Neuron (in vitro differentiated cells): ENCODE measurements at regions not wholly inside any gene's neighbourhood (a gene's known extent, or its start where the extent isn't known, plus 50 kb on each side); places are given as distances from the start of the nearest gene placed in this dataset.

ENCODE experiments used
- H2AFZ ChIP-seq: one replicate; pipeline ENCODE4 v1.6.1; 2013; ENCODE audit warnings: low read depth, mild to moderate bottlenecking, inconsistent platforms, low read length, moderate library complexity
- H3K27me3 ChIP-seq: one replicate; pipeline ENCODE4 v1.6.1; 2013; ENCODE audit warnings: low read length; ENCODE audit not compliant: insufficient read depth
- H3K36me3 ChIP-seq: one replicate; pipeline ENCODE4 v1.6.1; 2013; ENCODE audit warnings: low read length; ENCODE audit not compliant: insufficient read depth
- H3K4me1 ChIP-seq: one replicate; pipeline ENCODE4 v1.6.1; 2013; ENCODE audit warnings: low read length; ENCODE audit not compliant: insufficient read depth
- H3K4me3 ChIP-seq: 2 replicates; pipeline ENCODE4 v1.5.1; 2013; ENCODE audit warnings: mild to moderate bottlenecking, low read length, moderate library complexity
- H3K9me3 ChIP-seq: one replicate; pipeline ENCODE4 v1.6.1; 2013; ENCODE audit warnings: low read length

DNA sequence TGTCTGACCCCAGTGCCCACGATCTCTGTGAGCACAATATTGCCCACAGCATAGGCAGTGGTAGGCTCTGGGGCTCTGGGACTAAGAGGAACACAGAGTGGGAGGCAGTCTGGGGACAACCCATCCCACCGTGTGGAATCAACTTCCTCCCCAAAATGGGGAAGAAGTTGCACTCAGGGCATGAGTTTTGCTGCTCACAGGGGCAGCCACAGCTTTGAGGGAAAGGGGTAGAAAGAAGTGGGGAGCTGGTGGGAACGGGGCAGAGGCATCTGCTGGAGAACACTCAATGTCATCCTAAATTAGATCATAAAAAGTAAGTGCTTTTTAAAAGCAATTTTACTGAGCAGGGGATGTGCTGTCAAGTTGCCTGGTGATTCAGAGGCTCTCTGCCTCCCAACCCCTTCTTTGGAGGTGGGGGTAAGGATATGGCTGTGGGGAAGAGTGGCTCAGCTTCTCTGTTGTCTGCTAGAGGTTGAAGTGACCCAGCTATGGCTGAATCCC, 233.8 kb upstream of the NCAM1 start:
- no peak overlapping the region for H2AFZ ChIP-seq
- no peaks in the 10 kb centered on the region for H3K27me3 ChIP-seq
- no peaks in the 10 kb centered on the region for H3K36me3 ChIP-seq
- H3K9me3 ChIP-seq, result no peaks in the 10 kb centered on the region
- no peaks in the 10 kb centered on the region for H3K4me1 ChIP-seq
- H3K4me3 ChIP-seq, result no peak overlapping the region

GRCh38 chr11:112728288-112728687, 232.9 kb upstream of the NCAM1 start:
- no peak overlapping the region for H2AFZ ChIP-seq

GRCh38 chr11:112728716-112729115, 232.5 kb upstream of the NCAM1 start:
- H3K36me3 ChIP-seq, result no peaks in the 10 kb centered on the region
- H3K9me3 ChIP-seq, result no peaks in the 10 kb centered on the region
- H2AFZ ChIP-seq, result no peak overlapping the region
- H3K4me3 ChIP-seq, result no peak overlapping the region
- H3K27me3 ChIP-seq, result no peaks in the 10 kb centered on the region
- H3K4me1 ChIP-seq, result no peaks in the 10 kb centered on the region

More at GRCh38 chr11:112728288-112728687, 232.9 kb upstream of the NCAM1 start:
- H3K4me3 ChIP-seq, result no peak overlapping the region
- H3K4me1 ChIP-seq, result no peaks in the 10 kb centered on the region
- H3K36me3 ChIP-seq, result no peaks in the 10 kb centered on the region
- H3K9me3 ChIP-seq, result no peaks in the 10 kb centered on the region
- no peaks in the 10 kb centered on the region for H3K27me3 ChIP-seq

GRCh38 chr11:112730591-112730990, 230.6 kb upstream of the NCAM1 start:
- Histone ChIP-seq H2AFZ (no peak overlapping the region), H3K4me1 (no peaks in the 10 kb centered on the region), H3K9me3 (no peaks in the 10 kb centered on the region), H3K4me3 (no peak overlapping the region), H3K36me3 (no peaks in the 10 kb centered on the region), H3K27me3 (no peaks in the 10 kb centered on the region)

- H2AFZ ChIP-seq, result no peak overlapping the region
- H3K36me3 ChIP-seq, result no peaks in the 10 kb centered on the region
- no peak overlapping the region for H3K4me3 ChIP-seq
- no peaks in the 10 kb centered on the region for H3K4me1 ChIP-seq
- H3K27me3 ChIP-seq, result no peaks in the 10 kb centered on the region
- no peaks in the 10 kb centered on the region for H3K9me3 ChIP-seq
Observed at GRCh38 chr11:112731538-112731937, 229.7 kb upstream of the NCAM1 start.

GRCh38 chr11:112732031-112732430, 229.2 kb upstream of the NCAM1 start:
- Histone ChIP-seq H2AFZ (no peak overlapping the region), H3K9me3 (no peaks in the 10 kb centered on the region), H3K27me3 (no peaks in the 10 kb centered on the region), H3K36me3 (no peaks in the 10 kb centered on the region), H3K4me1 (no peaks in the 10 kb centered on the region), H3K4me3 (no peak overlapping the region)

- Histone ChIP-seq H3K27me3 (no peaks in the 10 kb centered on the region), H3K4me3 (no peak overlapping the region), H3K4me1 (no peaks in the 10 kb centered on the region), H3K9me3 (no peaks in the 10 kb centered on the region), H3K36me3 (no peaks in the 10 kb centered on the region), H2AFZ (no peak overlapping the region)
Observed at GRCh38 chr11:112734207-112734606, 227.0 kb upstream of the NCAM1 start.

- H3K4me1 ChIP-seq, result no peaks in the 10 kb centered on the region
- H2AFZ ChIP-seq, result no peak overlapping the region
- no peaks in the 10 kb centered on the region for H3K36me3 ChIP-seq
Observed at GRCh38 chr11:112735470-112735869, 225.8 kb upstream of the NCAM1 start.

GRCh38 chr11:112744041-112744440, 217.2 kb upstream of the NCAM1 start:
- peaks cover 2% of the 10 kb centered on the region for H3K27me3 ChIP-seq
- no peaks in the 10 kb centered on the region for H3K9me3 ChIP-seq
- no peaks in the 10 kb centered on the region for H3K4me1 ChIP-seq
- H3K4me3 ChIP-seq, result no peak overlapping the region
- no peak overlapping the region for H2AFZ ChIP-seq
- H3K36me3 ChIP-seq, result no peaks in the 10 kb centered on the region

More at GRCh38 chr11:112735470-112735869, 225.8 kb upstream of the NCAM1 start:
- Histone ChIP-seq H3K27me3 (no peaks in the 10 kb centered on the region), H3K4me3 (no peak overlapping the region), H3K9me3 (no peaks in the 10 kb centered on the region)

DNA sequence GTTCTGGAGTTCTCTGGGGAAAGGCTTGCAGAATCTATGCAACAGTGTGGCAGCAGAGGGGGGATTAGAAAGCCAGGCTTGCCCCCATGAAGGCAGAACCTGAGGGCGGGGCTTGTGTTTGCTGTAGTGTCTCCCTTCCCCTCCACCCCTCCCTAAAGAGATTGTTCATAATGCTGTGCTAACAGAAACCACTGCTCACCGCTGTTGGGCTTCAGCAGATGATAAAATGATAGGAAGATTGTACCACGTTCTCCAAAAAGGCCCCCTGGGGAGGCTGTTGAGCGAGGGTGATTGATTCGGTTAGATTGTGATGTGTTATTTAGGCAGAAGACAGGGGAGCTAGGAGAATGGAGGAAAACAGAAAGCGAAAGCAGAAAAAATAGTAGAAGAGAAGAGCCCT, 215.2 kb upstream of the NCAM1 start:
- H3K36me3 ChIP-seq, result no peaks in the 10 kb centered on the region
- no peaks in the 10 kb centered on the region for H3K4me1 ChIP-seq
- peaks cover 2% of the 10 kb centered on the region for H3K27me3 ChIP-seq
- H3K9me3 ChIP-seq, result no peaks in the 10 kb centered on the region
- no peak overlapping the region for H3K4me3 ChIP-seq
- no peak overlapping the region for H2AFZ ChIP-seq

DNA sequence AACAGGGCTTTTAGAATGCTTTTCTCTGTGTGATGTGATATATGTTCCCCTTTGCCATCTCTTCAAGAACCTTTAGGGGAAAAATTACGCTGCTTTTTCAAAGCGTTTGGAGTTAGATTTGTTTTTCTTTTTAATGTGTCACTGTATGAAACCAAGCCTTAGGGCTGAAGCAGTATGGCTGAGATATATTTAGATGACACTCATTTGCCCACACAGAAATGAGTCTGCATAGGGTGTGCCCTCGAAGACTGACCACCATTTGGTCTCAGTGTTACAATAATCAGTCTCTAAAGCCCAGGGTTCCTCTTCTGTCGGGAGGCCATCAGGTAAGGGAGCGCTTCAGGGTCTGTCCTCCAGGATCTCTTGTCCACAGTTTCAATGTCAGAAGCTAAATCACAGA, 213.0 kb upstream of the NCAM1 start:
- Histone ChIP-seq H3K36me3 (no peaks in the 10 kb centered on the region), H2AFZ (no peak overlapping the region), H3K27me3 (peaks cover 2% of the 10 kb centered on the region), H3K4me3 (no peak overlapping the region), H3K9me3 (no peaks in the 10 kb centered on the region), H3K4me1 (no peaks in the 10 kb centered on the region)

GRCh38 chr11:112748713-112749543, 212.3 kb upstream of the NCAM1 start:
- Histone ChIP-seq H3K4me1 (no peaks in the 10 kb centered on the region), H2AFZ (no peak overlapping the region), H3K27me3 (peaks cover 2% of the 10 kb centered on the region), H3K36me3 (no peaks in the 10 kb centered on the region), H3K9me3 (no peaks in the 10 kb centered on the region), H3K4me3 (no peak overlapping the region)

DNA sequence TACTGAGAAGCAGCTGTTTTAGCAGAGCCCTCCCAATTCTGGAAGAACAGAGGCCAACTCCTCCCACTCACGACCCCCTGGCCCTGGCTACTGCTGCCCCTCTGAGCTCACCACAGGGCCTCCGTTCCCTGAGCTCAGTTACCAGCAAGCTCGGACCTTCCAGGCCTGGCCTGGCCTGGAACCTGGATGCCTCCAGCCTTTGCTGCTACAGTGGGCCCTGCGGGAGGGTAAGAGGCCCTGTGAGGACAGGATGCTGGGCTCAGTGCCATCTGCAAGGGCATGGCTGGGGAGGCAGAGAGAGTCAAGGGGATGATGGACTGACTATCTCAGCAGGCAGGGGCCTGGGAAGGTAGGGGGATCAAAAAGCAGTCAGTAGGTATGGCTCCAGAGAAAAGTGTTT, 209.9 kb upstream of the NCAM1 start:
- Histone ChIP-seq H2AFZ (no peak overlapping the region), H3K4me1 (no peaks in the 10 kb centered on the region), H3K27me3 (no peaks in the 10 kb centered on the region), H3K36me3 (no peaks in the 10 kb centered on the region), H3K9me3 (no peaks in the 10 kb centered on the region), H3K4me3 (no peak overlapping the region)

DNA sequence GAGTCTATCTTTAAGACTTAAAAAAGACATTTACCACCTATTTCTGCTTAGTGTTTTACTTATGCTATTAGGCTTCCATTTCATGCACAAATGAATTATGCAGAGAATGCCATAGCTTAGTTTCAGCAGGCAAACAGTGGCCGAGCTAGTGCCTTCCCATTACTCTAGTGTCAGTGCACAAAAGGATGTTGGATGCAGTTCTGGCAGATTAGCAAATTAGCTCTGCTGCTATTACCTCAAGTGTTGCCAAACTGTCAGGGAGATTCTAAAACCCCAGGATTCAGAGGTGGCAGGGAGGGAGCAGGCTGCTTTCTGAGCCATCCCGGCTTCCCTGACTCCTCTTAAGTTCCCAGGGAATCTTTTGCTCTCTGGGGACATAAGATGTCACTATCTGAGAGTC, 209.4 kb upstream of the NCAM1 start:
- no peaks in the 10 kb centered on the region for H3K4me1 ChIP-seq
- no peak overlapping the region for H3K4me3 ChIP-seq
- H3K27me3 ChIP-seq, result no peaks in the 10 kb centered on the region
- no peak overlapping the region for H2AFZ ChIP-seq
- no peaks in the 10 kb centered on the region for H3K9me3 ChIP-seq
- no peaks in the 10 kb centered on the region for H3K36me3 ChIP-seq
